ENCODE measurements at regions not wholly inside any gene's neighbourhood (a gene's known extent, or its start where the extent isn't known, plus 50 kb on each side); places are given as distances from the start of the nearest gene placed in this dataset.
"Not testable (repeated sequence)": the region's sequence is repeated elsewhere in the genome, so short reads cannot be mapped to it uniquely, and the experiment has no call there.

DNA sequence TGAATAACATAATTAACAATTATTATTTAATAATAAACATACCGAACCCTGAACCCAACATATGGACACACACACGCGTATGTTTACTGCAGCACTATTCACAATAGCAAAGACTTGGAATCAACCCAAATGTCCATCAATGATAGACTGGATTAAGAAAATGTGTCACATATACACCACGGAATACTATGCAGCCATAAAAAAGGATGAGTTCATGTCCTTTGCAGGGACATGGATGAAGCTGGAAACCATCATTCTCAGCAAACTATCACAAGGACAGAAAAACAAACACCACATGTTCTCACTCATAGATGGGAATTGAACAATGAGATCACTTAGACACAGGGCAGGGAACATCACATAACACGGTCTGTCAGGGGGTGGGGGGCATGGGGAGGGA lies 333.5 kb downstream of the KIF20B start:
- not testable (repeated sequence) for DNase-seq

DNA sequence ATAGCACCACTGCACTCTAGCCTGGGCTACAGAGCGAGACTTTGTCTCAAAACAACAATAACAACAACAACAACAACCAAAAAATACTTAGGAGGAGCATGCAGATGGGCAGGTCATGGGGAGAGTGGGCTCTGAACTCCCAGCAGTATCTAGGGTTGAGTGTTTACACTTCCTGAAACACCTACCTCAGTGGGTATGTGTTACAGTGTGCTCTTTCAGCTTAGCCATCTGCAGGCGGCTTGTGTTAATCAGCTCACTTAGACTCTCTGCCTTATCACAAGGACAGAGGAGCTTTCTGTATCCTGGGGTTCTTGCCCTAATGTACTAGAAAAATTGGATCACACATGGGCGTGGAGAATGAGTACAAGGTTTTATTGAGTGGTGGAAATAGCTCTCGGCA lies 340.2 kb downstream of the KIF20B start:
- DNase-seq: no peak

DNA sequence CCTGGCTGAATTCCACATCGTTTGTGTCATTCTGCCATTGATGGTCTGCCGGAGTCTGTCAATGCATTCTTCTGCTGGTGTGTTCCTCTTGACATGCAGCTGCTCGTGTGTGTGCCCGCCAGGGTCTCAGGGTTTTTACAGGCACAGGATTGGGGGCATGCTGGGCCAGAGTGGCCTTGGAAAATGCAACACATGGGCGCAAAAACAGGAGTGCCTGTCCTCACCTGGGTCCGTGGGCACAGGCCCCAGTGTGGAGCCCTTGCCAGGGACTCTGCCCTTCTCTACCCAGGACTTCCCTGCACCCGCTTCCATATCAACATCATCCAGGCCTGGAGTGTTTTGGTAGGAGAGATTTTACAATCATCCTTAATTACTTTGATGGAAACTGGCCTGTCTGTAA lies 340.7 kb downstream of the KIF20B start:
- no peak for DNase-seq

DNA sequence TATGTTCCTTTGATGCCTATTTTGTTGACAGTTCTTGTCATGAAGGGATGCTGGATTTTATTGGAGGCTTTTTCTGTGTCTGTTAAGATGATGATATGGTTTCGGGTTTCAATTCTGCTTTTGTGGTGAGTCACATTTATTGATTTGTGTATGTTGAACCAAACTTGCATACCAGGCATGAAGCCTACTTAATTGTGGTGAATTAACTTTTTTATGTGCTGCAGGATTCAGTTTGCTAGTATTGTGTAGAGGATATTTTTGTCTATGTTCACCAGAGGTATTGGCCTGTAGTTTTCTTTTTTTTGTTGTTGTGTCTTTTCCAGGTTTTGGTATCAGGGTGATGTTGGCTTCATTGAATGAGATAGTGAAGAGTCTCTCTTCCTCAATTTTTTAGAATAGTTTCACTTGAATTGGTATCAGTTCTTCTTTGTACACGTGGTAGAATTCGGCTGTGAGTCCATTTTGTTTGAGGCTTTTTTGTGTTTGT lies 345.9 kb downstream of the KIF20B start:
- peak; percentile 37 for DNase-seq

DNA sequence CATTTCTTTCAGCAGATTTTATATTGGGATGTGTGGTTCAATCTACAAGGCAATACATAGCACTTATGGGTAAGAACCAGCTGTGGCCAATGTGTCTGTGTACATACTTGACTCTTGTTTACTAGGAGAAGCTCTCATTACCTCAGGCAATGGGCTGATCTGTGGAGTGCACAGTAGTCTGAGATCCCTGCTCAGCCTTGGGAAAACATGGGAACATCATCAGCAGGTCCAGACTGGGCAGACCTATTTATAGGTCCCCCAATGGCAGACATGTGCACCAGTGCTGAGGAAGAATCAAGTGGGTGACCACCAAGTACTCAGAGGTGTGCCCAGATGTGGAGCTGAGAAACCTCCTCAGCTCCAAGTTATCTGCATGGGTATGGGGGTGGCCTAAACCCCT lies 349.7 kb downstream of the KIF20B start:
- DNase-seq: peak; percentile 84

DNA sequence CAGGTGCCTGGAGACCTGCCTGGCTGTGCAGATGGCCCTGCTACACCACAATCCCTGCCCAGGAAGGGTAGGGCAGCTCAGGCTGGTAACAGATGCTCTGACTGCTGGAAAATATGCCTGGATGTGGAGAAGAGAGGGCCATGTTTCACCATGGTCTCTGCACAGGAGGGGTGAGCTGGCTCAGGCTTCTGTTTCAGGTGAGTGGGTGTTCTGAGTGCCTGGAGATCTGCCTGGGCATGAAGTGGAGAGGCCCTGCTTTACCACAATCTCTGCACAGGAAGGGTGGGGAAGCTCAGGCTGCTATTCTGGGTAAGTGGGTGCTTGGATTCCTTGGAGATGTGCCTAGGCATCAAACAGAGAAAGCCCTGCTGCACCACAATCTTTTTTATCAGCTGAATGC lies 350.1 kb downstream of the KIF20B start:
- peak; percentile 40 for DNase-seq

DNA sequence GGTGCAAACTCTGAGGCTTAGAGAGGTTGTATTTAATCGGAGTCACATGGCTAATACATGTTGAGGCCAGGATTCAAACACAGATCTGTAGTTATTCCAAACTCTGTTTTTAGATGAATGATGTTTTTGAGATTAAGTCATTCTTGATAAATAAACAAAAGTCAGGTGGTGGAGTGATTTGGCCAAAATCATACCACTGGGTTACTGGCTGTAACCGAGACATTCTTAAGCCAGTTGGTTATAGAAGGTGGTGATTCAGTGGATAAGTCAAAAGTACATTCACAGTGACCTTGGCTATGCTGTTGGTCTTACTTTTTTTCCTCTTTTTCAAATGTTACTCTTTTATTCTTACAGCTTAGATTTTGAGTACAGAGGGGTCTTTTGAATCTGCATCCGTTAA lies 361.4 kb downstream of the KIF20B start:
- no peak for DNase-seq

DNA sequence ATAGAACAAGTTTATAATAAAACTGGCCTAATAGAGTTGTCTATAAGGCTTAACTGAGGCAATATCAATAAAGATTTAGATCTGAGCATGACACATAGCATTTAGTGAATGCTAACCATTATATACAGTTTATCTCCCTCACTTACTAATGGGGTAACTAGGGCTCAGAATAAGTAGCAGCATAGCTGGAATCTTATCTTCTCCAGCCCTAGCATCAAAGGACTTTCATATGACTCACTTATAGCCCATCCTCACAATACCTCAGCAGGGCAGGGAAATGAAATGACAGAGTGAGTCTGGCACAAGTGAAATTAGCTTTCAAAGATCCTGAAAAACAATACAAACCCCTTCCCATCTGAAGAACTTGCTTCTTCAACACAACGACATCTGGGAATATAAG lies 362.9 kb downstream of the KIF20B start:
- no peak for DNase-seq

DNA sequence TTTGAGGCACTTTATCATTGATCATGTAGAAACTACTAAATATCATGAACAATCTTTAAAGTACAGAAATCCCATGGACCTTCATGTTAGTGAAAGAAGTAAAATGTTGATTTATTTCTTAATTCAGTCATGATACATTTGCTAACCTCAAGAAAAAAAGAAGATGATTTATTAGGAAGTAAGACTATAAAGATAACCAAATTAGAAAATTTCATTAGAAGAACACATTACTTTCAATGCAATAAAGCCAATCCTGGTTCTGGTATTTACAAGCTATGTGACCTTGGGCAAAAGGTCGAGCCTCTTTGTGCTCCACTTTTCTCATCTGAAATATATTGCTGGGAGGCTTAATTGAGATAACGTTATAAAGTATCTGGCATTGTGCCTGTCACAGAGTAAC lies 365.0 kb downstream of the KIF20B start:
- no peak for DNase-seq

DNA sequence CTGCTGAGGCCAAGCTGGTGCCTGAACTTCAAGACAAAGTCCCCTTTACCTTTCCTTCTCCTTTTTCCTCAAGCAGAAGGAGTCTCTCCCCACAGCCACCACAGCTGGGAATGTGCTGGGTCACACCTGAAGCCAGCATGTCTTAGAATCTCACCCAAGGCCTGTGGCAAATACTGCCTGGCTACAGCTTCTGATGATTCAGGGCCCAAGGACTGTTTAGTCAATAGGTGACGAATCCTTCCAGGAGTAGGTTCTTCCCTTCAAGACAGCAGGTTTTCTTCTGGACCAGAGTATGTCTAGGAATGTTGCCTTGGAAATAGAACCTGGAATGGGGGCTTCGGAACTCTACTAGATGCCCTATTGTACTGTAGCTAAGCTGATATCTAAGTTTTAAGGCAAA lies 374.6 kb downstream of the KIF20B start:
- no peak for DNase-seq

DNA sequence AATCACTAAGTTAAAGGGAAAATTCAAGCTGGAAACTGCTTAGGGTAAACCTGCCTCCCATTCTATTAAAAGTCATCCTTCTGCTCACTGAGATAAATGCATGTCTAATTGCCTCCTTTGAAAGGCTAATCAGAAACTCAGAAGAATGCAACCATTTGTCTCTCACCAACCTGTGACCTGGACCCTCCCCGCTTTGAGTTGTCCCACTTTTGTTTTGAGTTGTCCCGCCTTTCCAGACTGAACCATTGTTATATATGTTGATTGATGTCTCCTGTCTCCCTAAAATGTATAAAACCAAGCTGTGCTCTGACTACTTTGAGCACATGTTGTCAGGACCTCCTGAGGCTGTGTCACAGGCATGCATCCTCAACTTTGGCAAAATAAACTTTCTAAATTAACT lies 378.4 kb downstream of the KIF20B start:
- DNase-seq: no peak

DNA sequence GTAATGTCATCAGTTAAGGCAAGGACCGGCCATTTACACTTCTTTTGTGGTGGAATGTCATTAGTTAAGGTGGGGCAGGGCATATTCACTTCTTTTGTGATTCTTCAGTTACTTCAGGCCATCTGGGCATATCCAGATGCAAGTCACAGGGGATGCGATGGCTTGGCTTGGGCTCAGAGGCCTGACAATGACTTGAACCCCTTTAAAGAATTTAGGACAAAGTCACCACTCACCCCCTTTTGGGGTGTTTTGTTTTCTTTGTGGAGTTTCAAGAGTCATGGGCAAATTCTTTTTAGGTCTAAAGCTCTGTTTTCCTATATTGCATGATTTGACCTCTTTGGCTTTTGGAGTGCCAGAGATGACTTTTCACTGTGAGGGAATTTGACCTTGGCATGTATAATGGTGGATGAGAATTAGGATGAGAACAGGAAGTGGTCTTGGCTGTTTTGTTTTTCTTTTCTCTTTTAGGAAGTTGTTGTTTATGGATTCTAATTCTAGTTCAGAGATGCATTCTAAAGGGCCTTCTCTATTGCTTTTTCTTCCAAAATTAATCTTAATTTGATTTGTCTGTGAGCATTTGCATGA lies 385.3 kb downstream of the KIF20B start:
- DNase-seq: not testable (repeated sequence)

DNA sequence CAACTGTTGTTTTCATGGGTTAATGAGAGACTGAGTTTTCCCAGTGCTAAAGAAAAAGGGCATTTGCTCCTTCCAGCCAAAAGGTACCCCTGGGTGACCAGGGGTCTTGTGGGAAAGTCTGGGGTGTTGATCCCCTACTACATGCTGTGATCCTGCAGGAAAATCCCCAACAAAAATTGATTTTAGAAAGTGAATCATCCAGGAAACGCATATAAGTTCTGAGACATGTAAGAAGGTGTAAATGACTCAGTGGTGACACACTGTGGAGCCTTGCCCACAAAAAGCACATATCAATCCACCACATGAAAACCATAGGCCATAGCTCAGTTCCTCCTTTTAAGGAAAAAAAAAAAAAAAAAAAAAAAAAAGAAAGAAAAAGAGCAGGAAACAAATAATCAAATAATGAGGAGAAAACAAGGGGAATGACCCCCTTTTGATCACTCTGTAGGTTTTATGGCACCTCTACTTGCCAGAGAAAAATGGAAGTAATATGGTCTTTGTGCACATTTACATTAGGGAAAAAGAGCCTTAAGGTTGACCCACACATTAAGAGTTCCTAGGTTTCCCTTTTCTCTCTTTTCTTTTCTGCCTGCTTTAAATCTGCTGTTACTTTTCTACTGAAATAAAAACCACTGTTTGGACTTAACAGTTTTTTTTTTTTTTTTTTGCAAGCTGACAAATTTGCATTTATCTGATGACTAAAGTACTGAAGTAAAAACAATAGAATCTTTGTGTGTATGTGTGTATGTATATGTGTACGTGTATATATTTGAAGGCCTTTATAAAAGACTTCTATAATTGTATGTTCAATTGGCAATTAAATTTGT lies 386.0 kb downstream of the KIF20B start:
- no peak for DNase-seq

DNA sequence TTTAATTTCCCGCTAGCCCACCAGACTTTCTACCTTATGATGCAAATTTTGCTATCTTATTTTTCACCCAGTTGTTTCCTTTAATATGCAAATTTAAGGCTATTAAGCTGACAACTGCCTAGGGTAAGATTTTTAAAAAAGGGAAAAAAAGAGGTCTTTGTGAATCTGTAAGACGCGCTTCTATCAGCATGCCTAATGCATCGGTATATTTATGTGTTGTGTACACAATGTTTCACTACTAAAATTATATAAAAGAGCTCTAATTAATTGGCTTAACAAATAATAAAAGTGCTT lies 386.6 kb downstream of the KIF20B start:
- DNase-seq: no peak

DNA sequence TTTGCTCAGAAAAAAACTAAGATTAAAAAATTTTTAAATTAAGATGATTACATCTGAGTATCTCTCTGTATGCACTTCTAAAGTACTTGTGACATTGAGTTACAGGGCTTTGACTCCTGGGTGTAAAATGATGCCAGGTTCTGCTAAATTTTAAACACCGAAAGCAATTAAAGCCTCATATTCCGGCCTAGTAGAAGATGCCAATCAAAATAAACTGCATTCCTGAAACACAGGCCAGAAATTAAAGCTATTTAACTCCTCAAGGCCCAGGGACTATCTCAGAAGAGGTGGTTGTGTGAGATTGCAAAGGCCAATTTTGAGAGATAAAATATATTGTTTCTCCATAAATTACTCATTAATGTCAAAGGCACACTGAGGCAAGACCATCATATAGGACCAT lies 388.3 kb downstream of the KIF20B start:
- no peak for DNase-seq

DNA sequence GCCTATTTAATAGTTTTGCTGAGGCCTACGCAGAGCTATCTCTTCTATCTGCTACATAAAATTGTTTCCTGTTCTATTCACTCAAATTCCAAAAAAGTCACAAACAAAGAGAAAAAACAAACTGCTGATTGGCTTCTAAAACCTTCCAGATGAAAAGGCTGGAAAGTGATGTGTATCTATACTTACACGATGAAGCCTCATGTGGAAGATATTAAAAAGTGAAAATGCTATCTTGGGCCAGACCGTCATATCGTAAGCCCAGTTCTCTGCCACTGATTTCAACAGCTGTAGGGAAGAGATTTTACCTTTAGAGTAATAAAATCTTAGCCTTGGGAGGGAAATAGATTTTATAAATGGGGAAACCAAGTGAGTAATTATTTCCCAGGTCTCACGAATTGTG lies 394.8 kb downstream of the KIF20B start:
- DNase-seq: no peak

DNA sequence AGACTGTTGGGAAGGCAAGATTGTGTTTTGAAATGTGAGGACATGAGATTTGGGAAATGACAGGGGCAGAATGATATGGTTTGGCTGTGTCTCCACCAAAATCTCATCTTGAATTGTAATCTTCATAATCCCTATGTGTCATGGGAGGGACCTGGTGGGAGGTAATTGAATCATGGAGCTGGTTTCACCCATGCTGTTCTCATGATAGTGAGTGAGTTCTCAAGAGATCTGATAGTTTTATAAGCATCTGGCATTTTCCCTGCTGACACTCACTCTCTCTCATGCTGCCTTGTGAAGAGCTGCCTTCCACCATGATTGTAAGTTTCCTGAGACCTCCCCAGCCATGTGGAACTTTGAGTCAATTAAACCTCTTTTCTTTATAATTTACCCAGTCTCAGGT lies 406.2 kb downstream of the KIF20B start:
- not testable (repeated sequence) for DNase-seq

DNA sequence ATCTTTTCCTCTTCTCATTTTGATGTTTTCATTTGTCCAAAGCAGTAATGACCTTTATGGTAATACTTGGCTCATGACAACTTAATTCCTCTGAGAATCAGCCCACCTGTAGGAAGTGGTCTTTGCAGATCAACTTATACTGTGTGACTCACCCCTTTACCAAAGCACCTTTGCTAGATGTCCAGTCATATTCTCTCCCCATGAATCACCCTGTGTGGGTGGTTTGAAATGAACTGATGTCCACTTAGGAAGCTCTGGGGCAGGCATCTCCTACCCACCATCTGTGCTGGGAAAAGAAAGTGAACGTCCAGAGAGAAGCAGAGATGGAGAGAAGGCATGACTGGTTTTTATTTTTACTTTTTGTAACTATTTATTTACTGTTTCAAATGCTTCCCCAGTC lies 410.3 kb downstream of the KIF20B start:
- no peak for DNase-seq

DNA sequence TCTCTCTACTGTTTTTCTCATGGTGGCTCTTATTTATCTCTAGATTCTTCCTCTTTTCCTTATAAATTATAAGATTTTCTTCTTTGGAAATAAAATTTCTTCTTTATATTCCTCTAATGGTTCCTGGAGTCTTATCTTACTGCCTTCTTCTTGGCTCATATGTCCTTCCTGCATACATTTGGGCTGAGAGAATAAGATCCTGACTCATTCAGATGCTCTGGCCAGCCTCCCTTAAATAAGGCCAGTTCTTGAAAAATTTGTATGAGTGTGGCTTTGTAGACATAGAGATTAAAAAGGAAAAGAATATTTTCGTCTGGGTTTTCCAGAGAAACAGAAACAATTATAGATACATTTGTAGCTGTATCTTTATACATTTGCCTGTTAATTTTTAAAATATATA lies 411.3 kb downstream of the KIF20B start:
- no peak for DNase-seq

DNA sequence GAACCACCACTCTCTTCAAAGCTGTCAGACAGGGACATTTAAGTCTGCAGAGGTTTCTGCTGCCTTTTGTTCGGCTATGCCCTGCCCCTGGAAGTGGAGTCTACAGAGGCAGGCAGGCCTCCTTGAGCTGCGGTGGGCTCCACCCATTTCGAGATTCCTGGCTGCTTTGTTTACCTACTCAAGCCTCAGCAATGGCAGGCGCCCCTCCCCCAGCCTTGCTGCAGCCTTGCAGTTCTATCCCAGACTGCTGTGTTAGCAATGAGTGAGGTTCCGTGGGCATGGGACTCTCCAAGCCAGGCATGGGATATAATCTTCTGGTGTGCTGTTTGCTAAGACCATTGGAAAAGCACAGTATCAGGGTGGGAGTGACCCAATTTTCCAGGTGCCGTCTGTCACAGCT lies 417.2 kb downstream of the KIF20B start:
- DNase-seq: not testable (repeated sequence)

DNA sequence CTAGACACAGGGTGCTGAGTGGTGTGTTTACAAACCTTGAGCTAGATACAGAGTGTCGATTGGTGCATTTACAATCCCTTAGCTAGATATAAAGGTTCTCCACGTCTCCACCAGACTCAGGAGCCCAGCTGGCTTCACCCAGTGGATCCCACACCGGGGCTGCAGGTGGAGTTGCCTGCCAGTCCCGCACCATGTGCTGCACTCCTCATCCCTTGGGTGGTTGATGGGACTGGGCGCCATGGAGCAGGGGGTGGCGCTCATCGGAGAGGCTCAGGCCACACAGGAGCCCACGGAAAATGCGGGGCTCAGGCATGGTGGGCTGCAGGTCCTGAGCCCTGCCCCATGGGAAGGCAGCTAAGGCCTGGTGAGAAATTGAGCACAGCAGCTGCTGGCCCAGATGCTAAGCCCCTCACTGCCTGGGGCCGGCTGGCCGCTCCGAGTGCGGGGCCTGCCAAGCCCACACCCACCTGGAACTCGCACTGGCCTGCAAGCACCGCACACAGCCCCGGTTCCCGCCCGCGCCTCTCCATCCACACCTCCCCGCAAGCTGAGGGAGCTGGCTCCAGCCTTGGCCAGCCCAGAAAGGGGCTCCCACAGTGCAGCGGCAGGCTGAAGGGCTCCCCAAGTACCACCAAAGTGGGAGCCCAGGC lies 418.4 kb downstream of the KIF20B start:
- DNase-seq: not testable (repeated sequence)

DNA sequence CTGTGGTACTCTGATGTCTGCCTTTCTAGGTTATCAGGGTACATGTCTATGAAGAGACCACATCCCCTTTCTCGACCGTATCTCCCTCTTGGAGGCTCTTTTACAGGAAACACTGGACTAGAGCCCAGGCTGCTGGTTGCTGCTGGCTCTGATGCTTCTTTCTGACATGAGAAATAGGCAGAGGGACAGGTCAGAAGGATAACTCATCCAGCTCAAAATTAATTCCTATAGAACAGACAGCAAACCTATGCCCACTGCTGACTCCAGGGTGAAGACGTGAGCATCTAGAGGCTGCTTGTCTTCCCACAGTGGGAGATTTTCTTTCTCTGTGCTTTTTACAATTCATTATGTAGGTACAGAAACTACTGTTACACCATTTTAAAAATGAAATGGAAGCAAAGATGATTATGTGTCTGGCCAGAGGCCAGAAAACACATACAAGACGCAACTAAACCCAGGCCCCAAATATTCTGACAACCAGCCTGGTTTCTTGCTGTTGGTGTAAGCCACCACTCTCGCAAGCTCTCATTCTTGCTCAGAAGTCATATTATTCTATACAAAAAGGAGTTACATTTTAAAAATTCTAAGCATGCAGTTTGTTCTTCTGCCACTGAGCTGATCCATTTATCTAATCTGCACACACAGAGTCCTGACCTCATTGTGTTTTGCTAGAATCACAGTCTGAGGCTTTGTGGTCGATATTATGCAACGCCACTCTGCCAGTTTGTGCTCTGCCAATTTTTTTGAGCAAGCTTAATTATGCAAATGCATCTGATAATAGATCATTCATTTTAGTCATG lies 424.3 kb downstream of the KIF20B start:
- no peak for DNase-seq

DNA sequence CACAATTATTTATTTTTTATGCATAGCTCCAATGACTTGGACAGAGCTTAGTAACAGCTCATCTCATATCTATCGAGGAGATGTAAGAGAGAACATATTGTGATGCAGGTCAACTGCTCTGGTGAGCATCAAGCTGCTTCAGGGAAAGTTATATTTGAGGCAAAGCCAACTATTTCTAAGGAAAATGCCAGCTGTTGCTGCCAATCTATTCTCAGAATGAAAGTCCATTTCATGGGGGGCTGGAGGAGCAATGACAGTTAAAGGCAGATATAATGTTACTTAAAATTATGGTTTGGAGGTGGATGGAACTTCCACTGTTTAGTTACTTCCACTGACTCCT lies 424.8 kb downstream of the KIF20B start:
- DNase-seq: no peak

All from DMS153 (cell line).